ENCODE measurements at regions not wholly inside any gene's neighbourhood (a gene's known extent, or its start where the extent isn't known, plus 50 kb on each side); places are given as distances from the start of the nearest gene placed in this dataset.

DNA sequence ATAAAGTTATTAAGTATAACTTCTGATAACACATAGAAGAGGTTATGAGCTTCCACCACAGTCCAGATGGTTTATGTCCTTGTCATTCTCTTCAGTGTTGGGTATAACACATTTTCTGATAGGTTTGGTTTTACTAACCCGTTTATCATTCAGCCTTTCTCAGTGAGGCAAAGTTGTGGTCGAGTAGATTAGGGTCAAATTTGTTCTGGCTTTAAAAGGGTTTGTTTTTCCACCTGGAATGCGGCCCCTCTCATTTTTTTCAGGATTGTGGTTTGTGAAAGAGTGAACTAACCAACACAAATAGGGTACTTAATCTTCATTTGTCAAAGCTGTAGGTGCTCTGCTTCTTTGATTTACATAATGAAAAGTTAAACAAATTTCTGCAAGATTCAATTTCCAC, 204.2 kb upstream of the ASCC3 start (continued):
- no peak for TF ChIP-seq ZBTB20 (tag by site-specific recombination; IDR thresholded peaks at IDR 0.05)
- no peak for TF ChIP-seq ZNF354C (tag by site-specific recombination; IDR thresholded peaks at IDR 0.05; ENCODE audit: borderline replicate concordance, low read depth)
- peak; percentile 20; the same call in 1 of the 2 replicates for TF ChIP-seq GLIS1 (tag by site-specific recombination; IDR thresholded peaks at IDR 0.05)
- TF ChIP-seq ZNF132 (tag by site-specific recombination; IDR thresholded peaks at IDR 0.05; ENCODE audit: borderline replicate concordance) = no peak
- no peak for TF ChIP-seq ZNF426 (tag by site-specific recombination; IDR thresholded peaks at IDR 0.05)
- TF ChIP-seq SALL2 (tag by site-specific recombination; IDR thresholded peaks at IDR 0.05; ENCODE audit: borderline replicate concordance) = no peak
- TF ChIP-seq KLF7 (tag by site-specific recombination; IDR thresholded peaks at IDR 0.05; ENCODE audit: borderline replicate concordance) = no peak
- no peak for TF ChIP-seq ZNF223 (tag by site-specific recombination; IDR thresholded peaks at IDR 0.05)
- no peak for TF ChIP-seq ZNF350 (tag by site-specific recombination; IDR thresholded peaks at IDR 0.05)
- no peak for TF ChIP-seq ZFP3 (tag by site-specific recombination; IDR thresholded peaks at IDR 0.05; ENCODE audit: low read depth)
- TF ChIP-seq, protein P1, sequence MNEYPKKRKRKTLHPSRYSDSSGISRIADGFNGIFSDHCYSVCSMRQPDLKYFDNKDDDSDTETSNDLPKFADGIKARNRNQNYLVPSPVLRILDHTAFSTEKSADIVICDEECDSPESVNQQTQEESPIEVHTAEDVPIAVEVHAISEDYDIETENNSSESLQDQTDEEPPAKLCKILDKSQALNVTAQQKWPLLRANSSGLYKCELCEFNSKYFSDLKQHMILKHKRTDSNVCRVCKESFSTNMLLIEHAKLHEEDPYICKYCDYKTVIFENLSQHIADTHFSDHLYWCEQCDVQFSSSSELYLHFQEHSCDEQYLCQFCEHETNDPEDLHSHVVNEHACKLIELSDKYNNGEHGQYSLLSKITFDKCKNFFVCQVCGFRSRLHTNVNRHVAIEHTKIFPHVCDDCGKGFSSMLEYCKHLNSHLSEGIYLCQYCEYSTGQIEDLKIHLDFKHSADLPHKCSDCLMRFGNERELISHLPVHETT (tag by site-specific recombination; IDR thresholded peaks at IDR 0.05) = no peak
- no peak for TF ChIP-seq ZNF473 (tag by site-specific recombination; IDR thresholded peaks at IDR 0.05)
- no peak for TF ChIP-seq ZNF747 (tag by site-specific recombination; IDR thresholded peaks at IDR 0.05)
- TF ChIP-seq ZNF777 (tag by site-specific recombination; IDR thresholded peaks at IDR 0.05; ENCODE audit: borderline replicate concordance) = no peak
- TF ChIP-seq ZNF211 (tag by site-specific recombination; IDR thresholded peaks at IDR 0.05; ENCODE audit: low read depth) = no peak
- TF ChIP-seq, protein P2, sequence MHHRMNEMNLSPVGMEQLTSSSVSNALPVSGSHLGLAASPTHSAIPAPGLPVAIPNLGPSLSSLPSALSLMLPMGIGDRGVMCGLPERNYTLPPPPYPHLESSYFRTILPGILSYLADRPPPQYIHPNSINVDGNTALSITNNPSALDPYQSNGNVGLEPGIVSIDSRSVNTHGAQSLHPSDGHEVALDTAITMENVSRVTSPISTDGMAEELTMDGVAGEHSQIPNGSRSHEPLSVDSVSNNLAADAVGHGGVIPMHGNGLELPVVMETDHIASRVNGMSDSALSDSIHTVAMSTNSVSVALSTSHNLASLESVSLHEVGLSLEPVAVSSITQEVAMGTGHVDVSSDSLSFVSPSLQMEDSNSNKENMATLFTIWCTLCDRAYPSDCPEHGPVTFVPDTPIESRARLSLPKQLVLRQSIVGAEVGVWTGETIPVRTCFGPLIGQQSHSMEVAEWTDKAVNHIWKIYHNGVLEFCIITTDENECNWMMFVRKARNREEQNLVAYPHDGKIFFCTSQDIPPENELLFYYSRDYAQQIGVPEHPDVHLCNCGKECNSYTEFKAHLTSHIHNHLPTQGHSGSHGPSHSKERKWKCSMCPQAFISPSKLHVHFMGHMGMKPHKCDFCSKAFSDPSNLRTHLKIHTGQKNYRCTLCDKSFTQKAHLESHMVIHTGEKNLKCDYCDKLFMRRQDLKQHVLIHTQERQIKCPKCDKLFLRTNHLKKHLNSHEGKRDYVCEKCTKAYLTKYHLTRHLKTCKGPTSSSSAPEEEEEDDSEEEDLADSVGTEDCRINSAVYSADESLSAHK (tag by site-specific recombination; IDR thresholded peaks at IDR 0.05) = no peak
- TF ChIP-seq ZSCAN16 (tag by site-specific recombination; IDR thresholded peaks at IDR 0.05) = no peak
- no peak for TF ChIP-seq KLF10 (tag by site-specific recombination; IDR thresholded peaks at IDR 0.05)
- TF ChIP-seq ZNF677 (tag by site-specific recombination; IDR thresholded peaks at IDR 0.05) = no peak
- TF ChIP-seq, protein P3, sequence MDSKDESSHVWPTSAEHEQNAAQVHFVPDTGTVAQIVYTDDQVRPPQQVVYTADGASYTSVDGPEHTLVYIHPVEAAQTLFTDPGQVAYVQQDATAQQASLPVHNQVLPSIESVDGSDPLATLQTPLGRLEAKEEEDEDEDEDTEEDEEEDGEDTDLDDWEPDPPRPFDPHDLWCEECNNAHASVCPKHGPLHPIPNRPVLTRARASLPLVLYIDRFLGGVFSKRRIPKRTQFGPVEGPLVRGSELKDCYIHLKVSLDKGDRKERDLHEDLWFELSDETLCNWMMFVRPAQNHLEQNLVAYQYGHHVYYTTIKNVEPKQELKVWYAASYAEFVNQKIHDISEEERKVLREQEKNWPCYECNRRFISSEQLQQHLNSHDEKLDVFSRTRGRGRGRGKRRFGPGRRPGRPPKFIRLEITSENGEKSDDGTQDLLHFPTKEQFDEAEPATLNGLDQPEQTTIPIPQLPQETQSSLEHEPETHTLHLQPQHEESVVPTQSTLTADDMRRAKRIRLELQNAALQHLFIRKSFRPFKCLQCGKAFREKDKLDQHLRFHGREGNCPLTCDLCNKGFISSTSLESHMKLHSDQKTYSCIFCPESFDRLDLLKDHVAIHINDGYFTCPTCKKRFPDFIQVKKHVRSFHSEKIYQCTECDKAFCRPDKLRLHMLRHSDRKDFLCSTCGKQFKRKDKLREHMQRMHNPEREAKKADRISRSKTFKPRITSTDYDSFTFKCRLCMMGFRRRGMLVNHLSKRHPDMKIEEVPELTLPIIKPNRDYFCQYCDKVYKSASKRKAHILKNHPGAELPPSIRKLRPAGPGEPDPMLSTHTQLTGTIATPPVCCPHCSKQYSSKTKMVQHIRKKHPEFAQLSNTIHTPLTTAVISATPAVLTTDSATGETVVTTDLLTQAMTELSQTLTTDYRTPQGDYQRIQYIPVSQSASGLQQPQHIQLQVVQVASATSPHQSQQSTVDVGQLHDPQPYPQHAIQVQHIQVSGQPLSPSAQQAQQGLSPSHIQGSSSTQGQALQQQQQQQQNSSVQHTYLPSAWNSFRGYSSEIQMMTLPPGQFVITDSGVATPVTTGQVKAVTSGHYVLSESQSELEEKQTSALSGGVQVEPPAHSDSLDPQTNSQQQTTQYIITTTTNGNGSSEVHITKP (tag by site-specific recombination; IDR thresholded peaks at IDR 0.05) = peak; percentile 29; the same call in 1 of the 2 replicates
- no peak for TF ChIP-seq ZNF830 (tag by site-specific recombination; IDR thresholded peaks at IDR 0.05; ENCODE audit: low read depth)
- TF ChIP-seq ZNF585B (tag by site-specific recombination; IDR thresholded peaks at IDR 0.05) = no peak
- peak; percentile 89 for TF ChIP-seq MEIS1 (CRISPR knock-in tag; IDR thresholded peaks at IDR 0.05; ENCODE audit: borderline replicate concordance)
- TF ChIP-seq, protein P4, sequence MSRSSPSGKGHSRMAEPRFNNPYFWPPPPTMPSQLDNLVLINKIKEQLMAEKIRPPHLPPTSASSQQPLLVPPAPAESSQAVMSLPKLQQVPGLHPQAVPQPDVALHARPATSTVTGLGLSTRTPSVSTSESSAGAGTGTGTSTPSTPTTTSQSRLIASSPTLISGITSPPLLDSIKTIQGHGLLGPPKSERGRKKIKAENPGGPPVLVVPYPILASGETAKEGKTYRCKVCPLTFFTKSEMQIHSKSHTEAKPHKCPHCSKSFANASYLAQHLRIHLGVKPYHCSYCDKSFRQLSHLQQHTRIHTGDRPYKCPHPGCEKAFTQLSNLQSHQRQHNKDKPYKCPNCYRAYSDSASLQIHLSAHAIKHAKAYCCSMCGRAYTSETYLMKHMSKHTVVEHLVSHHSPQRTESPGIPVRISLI (tag by site-specific recombination; IDR thresholded peaks at IDR 0.05) = peak; percentile 93
- no peak for TF ChIP-seq SCRT2 (tag by site-specific recombination; IDR thresholded peaks at IDR 0.05)
- TF ChIP-seq, protein P5, sequence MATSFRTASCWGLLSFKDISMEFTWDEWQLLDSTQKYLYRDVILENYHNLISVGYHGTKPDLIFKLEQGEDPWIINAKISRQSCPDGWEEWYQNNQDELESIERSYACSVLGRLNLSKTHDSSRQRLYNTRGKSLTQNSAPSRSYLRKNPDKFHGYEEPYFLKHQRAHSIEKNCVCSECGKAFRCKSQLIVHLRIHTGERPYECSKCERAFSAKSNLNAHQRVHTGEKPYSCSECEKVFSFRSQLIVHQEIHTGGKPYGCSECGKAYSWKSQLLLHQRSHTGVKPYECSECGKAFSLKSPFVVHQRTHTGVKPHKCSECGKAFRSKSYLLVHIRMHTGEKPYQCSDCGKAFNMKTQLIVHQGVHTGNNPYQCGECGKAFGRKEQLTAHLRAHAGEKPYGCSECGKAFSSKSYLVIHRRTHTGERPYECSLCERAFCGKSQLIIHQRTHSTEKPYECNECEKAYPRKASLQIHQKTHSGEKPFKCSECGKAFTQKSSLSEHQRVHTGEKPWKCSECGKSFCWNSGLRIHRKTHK (tag by site-specific recombination; IDR thresholded peaks at IDR 0.05) = no peak
- no peak for TF ChIP-seq ZNF600 (tag by site-specific recombination; IDR thresholded peaks at IDR 0.05)
- peak; percentile 94 for TF ChIP-seq OSR2 (tag by site-specific recombination; IDR thresholded peaks at IDR 0.05)
- TF ChIP-seq, protein P6, sequence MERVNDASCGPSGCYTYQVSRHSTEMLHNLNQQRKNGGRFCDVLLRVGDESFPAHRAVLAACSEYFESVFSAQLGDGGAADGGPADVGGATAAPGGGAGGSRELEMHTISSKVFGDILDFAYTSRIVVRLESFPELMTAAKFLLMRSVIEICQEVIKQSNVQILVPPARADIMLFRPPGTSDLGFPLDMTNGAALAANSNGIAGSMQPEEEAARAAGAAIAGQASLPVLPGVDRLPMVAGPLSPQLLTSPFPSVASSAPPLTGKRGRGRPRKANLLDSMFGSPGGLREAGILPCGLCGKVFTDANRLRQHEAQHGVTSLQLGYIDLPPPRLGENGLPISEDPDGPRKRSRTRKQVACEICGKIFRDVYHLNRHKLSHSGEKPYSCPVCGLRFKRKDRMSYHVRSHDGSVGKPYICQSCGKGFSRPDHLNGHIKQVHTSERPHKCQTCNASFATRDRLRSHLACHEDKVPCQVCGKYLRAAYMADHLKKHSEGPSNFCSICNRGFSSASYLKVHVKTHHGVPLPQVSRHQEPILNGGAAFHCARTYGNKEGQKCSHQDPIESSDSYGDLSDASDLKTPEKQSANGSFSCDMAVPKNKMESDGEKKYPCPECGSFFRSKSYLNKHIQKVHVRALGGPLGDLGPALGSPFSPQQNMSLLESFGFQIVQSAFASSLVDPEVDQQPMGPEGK (tag by site-specific recombination; IDR thresholded peaks at IDR 0.05) = no peak
- TF ChIP-seq ZNF266 (tag by site-specific recombination; IDR thresholded peaks at IDR 0.05; ENCODE audit: low read depth) = no peak
